NCI-H748 treated with DMSO at 0.1 percent for 48 hours (cell line): ENCODE measurements at regions not wholly inside any gene's neighbourhood (a gene's known extent, or its start where the extent isn't known, plus 50 kb on each side); places are given as distances from the start of the nearest gene placed in this dataset.

Experiments used
- DNase-seq: peaks from one replicate; lab custom pipeline; 2025; lab: John Stamatoyannopoulos, UW

DNA sequence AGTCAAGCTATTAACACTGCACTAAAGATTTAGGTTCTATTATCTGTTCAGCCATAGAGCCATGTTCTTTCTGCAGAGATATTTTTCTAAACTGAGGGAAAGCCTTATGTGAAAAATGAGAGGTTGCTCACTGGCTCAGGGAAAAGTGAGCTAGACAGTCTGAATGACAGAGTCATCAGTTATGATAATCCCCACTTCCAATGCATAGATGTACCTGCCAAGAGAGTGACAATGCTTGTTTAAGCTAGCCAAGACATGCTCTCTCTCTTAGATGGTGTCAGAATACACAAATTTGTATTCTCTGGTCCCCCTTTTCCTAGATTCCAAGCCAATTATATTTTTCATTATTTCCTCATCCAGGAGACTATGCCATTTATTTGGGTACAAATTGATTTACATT is 176.9 kb upstream of the FRMD6 start:
- no peak for DNase-seq

DNA sequence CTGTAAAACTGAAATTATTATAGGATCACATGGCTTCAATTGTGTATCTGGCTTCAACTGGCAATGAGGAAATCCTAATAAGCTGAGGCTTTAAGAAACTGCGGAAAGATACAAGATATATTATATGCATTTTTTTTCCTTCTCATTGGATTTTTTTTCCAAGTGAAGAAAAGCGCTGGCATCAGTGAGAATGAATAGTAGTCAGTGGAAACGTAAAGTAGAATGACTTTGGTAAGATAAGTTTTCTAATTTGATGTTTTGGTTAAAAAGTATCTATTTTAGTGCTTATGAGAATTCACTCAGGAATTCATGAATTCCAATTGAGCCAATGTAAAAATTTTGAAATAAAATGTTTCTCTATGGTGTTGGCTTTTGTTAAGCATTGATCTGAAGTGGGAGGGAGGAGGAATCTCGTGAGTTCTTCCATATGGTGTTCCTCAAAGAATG is 173.5 kb upstream of the FRMD6 start:
- no peak for DNase-seq

DNA sequence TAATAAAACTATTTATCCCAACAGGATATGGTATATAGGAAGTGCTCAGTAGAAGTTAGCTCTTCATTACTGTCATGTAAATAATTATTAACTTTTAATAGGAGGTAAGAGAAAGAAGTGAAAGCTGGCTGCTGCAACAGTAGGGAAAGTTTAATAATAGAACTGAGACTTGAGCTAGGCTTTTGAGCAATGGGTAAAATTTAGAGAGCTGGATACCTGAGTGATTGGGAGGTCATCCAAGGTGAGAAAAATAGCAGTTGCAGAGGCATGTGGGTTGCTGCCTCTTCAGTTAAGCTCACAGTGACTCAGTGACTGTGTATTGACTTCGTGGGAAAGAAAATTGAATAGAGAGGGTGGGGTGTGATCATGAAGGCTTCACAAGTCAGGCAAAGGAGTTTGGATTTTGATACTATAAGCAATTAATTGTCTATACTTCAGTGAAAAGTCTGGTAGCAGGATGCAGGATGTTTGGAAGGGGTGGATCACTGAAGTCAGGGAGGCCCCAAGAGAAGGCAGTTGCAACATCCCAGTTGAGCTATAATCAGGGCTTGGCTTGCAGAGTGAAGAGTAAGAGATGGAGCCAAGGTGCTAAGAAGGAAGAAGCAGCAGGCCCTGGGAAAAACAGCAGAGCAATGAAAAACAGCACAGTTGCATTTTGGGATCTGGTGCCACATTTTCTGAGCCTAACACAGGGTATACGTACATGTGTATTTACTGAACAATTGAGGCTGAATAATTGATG is 172.0 kb upstream of the FRMD6 start:
- no peak for DNase-seq

DNA sequence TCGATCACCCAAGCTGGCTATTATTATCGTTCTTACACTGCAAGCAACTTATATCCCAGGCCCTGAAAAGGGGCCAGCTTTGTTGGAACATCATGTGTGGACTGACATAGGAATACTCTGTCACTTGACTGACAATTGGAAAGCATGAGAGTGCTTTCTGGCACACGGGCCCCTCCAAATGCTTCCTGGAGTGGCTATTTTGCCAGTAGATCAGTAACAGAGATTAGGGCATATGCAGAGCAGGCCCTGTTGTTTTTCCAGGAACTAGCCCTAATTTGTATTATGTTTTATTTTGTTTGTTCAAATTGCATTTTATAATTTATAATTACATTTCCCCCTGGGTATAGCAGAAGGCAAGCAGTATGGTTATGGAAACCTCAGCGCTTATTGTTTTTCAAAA is 170.1 kb upstream of the FRMD6 start:
- DNase-seq = no peak

DNA sequence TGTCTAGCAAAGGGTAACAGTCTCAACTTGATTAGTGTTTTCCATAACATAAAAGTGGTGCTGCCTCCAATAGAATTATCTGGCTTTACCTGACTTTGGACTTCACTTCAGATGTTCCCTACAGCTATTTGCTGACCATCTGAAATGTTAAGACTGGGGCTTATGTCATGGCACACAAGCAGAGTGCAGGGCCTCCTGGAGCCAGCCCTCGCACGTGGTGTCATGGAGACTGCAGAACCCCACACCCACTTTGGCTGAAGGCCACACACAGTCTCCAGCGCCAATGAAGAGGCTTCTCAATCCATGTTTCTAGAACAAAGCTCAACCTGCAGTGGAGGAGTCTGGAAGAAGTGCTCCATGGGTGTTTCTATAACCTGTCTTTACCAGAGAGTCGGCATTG is 169.6 kb upstream of the FRMD6 start:
- DNase-seq = no peak

DNA sequence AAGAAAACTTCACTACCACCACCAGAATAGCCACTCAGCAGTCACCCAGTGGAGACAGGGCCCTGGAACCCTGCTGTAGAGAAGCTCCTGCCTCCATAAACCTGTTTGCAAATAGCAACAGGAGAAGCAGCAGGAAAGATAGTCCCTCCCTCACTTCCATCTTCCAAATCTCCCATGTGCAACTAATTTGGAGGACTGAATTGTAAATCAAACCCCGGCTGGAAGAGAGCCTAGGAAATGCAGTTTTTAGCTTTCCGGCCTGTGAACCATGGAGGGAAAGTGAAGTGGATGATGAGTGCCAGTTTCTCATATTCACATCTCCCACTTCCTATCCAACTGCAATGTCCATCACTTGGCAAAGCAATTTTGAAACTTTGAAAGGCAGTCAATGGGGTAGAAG is 167.2 kb upstream of the FRMD6 start:
- DNase-seq = no peak

DNA sequence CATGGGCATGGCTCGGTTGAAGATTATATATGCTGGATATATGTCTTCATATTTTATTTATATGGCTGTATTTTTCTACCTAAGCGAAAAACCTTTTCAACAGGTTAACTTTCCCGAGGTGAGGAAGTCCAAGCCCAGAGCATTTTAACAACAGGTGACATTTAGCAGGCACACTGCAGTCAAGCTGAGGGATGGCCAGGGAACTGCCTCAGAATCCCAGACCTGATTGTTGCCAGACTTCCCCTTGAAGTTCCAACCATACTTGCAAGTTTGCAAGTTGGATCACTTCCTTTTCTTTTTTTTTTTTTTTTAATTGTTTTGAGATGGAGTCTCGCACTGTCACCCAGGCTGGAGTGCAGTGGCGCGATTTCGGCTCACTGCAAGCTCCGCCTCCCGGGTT is 166.0 kb upstream of the FRMD6 start:
- DNase-seq = no peak

DNA sequence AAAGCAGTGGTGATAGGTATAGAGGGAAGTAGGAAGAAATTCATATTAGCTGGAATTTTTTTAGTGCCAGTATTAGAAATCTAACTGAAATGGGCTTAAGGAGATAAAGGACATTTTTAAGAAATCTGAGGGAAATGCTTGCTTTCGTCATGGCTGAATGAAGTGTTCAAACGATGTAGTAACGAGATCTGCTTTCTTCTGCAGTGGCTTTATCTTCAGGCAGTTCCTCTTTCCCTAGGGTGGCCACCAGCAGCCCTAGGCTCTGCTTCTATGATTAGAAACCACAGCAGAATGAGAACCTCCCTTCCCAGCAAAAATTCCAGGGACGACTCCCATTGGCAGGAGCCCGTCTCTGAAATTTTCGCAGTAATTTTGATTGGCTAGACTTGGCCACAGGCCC is 163.9 kb upstream of the FRMD6 start:
- no peak for DNase-seq

DNA sequence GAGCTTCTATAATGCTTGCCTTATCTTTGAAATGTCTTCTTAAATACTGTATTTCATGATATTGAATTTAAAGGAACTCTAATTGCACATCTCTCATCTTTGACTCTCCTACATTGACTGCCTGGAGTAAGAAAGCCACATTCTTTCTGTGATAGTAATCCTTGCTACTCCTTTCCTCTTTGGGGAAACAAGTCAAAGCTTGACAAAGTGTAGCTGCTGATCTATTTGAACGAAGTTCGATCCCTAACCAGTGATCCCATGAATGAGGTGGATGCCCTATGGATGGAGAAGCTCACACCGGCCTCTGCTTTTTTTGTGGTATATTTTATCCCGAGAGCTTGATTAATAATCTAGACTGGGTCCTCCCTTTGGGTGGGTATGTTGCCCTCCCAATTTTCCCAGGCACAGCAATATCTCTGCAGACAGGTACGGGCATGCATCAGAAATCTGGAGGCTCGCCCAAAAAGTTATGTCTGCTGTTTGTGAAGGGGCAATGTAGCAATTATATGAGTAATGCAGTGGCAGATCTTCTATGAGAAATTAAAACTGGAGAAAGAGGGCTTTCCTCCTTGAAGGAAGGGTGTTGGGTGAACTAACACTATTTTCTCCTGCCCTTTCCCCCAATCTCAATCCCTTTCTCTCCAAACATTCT is 163.0 kb upstream of the FRMD6 start:
- DNase-seq = no peak

DNA sequence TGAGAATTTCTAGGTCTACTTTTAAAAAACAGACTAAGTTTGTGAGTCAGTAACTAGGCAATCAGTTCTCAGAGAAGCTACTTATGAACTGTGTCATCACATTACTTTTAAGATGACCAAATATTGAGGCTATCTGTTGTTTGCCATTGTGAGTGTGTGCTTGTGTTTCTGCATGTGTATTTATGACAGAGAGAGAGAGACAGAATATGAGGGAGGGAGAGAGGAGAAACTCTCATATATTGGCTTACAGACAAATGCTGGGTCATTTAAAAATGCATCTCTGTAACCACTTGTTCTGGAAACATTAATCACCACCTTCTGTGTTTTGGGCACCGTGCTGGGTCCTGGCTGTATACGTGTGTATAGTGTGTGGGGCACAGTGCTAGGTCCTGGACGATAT is 161.5 kb upstream of the FRMD6 start:
- no peak for DNase-seq

DNA sequence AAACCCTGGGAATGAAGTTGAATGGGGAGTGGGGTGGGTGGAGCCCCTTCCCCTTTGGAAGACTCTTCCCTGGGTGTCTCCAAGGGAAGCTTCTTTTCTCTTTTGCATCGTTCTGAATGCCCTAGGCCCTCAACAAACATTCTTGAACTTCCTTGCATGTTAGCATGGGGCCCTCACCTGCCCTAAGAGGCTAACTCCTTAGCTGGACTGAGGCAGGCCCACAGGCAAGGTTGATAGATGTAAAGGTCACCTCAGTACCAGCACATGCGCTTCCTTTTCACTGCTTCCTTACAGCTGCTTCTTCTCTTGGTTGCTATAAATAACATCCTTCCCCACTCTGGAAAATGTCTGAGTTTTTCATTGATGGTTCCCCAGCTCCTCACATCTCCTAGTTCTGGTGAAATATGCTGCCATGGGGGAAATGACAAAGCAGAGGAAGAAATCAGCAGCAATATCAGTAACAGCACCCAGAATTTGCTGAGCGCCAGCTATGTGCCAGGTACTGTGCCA is 160.6 kb upstream of the FRMD6 start:
- DNase-seq = no peak

DNA sequence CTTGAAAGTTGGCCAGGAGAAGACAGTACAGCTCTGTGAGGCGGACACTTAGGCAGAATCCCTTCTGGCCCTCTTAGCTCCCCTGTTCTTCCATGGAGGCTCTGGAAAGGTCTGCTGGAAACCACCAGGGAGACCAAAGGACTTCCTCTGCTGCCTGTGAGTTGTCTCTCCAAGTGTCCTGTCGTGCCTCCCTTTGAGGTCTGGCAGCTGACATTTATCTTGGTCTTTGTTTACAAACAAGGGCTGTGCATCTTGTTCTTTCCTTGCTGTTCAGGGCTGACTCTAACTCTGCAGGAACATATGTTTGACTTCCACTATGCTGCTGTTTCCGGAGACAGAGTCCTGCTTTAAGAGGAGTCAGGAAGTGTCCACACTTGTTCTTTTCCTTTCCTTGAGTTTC is 159.9 kb upstream of the FRMD6 start:
- no peak for DNase-seq

DNA sequence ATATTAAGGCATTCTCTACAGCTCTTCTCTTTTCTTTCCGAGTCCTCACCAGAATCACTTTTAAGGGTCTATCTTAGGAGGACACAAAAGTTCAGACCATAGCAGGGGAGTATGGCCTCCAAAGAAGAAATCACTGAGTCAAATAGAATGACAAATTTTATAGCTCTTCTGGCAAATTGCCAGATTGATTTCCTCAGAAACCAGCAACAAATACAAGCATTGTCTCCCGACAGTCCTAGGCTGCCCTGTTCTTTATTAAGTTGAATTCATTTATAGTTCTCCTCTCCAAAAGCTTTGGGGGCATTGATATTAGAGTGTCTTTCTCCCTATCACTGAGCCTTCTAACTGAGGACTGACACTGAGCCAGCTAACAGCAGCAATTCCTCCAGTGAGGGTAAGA is 156.4 kb upstream of the FRMD6 start:
- DNase-seq = no peak

DNA sequence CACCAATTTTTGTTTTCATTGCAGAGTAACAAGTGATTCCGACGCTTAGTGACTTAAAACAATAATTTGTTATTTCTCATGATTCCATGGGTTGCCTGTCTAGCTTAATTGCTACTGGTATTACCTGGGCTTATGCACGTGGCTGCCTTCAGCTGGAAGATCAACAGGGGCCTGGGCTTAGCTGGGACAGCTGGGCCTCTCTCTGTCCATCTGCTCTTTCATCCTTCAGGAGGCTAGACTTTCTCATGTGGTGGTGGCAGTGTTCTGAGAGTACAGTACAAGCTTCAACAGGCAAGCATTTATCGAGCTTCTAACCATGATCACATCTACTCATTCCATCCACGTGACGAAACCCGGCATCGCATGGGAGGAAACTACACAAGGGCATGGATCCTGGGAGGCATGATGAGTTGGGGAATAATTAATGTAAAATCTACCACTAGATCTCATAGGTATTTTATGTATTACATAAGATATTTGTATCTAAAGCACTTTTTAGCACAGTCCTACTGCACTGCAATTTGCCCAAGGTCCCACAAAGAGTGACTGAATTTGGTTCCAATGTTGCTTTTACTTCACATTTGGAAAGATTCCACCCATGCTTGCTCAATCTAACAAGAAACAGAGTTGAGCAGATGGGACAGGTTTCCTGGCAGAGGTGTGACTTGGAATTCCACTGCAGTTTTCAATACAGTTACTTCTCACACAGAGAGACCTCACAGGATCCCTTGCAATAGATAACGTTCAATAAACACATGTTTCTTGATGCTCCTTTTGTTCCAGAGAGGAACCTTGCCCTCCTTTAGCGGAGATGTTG is 153.1 kb upstream of the FRMD6 start:
- no peak for DNase-seq

DNA sequence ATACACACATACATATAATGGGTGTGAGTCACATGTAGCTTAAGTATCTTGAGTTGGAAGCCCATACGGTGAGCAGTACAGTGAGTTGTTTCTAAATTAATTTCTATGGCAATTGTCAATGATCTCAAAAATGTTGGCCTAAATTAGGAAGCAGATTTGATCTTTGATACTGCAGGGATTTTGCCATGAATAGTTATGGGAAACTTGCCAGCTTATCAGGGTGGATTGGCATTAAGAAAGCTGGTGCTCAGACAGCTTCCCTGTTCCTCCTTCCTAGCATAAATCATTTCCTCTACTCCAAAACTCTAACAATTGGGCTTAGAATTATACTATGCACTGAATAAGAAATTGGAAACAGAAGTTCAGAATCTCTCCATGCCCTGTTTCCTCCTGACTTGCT is 150.9 kb upstream of the FRMD6 start:
- no peak for DNase-seq

DNA sequence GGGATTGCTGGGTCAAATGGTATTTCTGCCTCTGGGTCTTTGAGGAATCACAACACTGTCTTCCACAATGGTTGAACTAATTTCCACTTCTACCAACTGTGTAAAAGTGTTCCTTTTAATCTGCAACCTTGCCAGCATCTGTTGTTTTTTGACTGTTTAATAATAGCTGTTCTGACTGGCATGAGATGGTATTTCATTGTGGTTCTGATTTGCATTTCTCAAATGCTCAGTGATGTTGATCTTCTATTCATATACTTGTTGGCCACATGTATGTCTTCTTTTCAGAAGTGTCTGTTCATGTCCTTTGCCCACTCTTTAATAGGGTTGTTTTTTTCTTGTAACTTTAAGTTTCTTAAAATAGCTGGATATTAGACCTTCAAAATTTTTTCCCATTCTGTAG is 150.0 kb upstream of the FRMD6 start:
- DNase-seq = no peak

DNA sequence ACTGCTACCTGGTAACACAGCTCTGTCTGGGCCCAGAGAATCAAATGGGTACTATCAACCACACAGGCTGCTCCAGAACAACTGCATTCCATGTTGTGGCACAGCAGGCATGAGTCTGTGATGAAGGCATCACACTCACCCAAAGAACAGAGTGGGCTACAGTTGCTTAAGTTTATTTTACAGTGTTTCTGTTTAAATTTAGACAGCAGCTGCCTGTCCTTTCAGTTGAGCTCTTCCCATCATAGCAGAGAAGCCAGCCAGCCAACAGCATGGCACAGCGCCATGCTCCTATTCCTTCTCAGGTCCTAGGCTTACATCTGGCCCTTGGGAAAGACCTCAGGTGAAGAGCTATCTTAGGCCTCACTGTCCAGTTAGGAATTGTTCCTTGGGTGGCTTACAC is 147.0 kb upstream of the FRMD6 start:
- no peak for DNase-seq

DNA sequence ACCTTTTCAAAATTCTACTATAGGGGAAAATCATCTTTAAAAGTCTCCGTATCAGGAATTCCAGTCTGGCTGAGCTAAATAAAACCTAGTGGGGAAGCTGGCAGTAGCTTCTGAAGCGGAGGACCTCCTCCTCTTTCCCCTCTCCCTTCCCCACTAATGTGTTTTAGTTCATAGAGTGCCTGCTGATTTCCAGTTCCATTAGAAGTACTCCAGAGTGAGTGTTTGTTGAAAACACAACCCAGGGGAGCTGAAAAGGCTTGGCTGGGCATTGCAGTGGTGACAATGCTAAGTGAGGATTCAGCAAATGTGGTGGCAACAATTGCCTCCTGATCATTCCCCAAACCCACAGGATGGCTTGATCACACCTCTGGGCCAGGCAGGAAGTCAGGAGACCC is 144.2 kb upstream of the FRMD6 start:
- DNase-seq = no peak

DNA sequence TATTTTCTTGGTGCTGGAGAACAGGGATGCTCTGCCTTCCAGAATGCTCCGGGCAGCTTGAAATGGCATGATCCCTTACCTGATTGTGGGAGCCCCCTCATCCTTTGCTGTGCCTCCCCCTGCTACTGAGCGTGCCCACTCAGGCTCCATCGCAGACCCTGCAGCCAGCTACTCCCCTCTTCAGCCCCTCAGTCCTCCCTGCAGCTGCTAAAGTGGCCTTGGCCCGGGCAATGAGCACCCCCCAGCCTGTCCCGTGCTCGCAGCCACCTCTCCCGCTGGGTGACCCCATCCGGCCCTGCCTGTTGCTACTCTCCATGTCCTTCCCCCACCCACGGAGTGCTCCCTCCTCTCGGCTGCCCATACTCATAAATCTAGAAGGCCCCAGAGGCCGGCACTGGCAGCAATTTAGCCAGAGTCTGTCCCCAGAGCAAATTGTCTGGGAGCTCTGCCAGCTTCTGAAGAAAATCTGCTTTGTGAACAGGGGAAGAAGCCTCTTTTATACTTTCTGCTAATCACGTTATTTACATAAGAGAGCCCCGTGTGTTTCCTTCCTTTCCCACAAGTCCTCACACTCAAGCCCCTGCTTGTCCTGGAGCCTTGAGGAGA is 143.7 kb upstream of the FRMD6 start:
- no peak for DNase-seq

DNA sequence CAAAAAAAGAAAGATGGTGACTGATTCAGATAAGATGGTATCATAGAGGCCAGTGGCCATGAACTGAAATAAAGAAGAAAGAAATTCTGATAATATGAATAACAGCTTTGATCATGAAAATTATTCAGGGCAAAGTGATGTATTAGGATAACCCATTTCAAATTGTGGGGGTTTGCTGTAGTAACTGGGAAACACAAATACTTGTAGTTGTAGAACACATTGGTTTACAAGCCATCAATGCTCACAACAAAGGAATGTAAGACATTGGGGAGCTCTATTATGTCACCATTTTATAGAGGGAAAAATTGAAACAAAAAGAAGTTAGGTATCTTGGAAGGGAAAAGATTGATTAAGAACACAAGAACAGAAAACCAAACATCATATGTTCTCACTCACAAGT is 140.4 kb upstream of the FRMD6 start:
- no peak for DNase-seq

DNA sequence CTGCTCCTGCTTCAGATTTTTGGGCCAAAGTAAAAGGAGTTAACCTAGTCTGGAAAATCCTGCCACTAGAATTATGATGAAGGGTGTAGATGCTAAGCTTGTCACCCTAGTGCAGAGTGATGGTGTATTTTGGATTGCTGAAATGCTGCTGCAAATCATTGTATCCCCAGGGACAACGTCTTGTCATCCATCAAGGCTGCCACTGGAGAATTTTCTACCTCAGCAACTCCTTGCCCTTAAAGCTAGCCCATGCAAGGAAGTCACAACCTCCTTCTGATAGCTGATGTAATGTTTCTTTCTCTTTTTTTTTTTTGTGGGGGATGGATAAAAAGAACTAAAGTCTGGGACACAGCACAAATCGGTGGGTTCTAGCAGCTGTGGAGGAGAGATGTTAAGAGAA is 139.4 kb upstream of the FRMD6 start:
- DNase-seq = no peak

DNA sequence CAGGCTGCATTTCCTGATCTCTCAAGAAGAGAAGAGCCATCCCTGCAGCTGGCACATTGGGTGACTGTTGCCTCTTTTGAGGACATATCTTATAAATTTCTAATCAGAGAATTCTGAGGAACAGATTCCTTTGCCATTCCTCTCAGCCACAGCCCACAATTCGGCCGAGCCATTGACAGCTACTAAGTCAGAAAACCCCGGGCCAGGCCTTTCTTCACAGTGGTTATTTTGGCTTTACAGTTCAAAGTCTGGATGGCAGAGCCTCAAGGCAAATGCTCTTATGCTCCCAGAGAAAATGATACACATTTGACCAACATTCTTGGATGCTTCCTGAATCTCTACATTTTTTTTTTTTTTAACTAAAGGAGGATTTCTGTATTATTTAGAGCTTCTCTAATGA is 138.4 kb upstream of the FRMD6 start:
- DNase-seq = no peak

DNA sequence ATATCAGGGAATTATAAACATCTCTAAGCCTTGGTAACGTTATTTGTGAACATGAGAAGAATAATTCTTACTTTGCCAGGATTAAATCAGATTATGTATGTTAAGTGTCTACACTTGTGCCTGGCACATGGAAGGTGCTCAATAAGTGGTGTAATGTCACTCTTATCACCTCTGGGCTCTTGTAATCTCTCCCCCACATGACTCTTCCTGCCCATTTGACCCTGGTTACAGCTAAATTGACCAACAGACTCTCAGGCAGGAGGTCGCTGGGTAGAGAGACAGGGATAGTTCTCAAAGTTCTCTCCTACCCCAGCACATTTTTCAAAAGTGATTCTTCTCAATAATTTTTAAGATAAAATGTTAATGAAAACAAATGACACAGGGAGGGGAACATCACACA is 137.8 kb upstream of the FRMD6 start:
- no peak for DNase-seq
